Activated CD8-positive, alpha-beta memory T cell treated with anti-CD3 and anti-CD28 coated beads for 24 hours (primary cell): ENCODE measurements at regions not wholly inside any gene's neighbourhood (a gene's known extent, or its start where the extent isn't known, plus 50 kb on each side); places are given as distances from the start of the nearest gene placed in this dataset.

Source experiments
- DNase-seq: peaks from one replicate; pipeline ENCODE4 v3.0.0-alpha.2; 2020

GRCh38 chr4:28354880-28355656 is 1494.4 kb downstream of the STIM2 start:
- no peak for DNase-seq

GRCh38 chr4:28357990-28358389 is 1497.3 kb downstream of the STIM2 start:
- no peak for DNase-seq

GRCh38 chr4:28358606-28359005 is 1498.0 kb downstream of the STIM2 start:
- DNase-seq: no peak

DNA sequence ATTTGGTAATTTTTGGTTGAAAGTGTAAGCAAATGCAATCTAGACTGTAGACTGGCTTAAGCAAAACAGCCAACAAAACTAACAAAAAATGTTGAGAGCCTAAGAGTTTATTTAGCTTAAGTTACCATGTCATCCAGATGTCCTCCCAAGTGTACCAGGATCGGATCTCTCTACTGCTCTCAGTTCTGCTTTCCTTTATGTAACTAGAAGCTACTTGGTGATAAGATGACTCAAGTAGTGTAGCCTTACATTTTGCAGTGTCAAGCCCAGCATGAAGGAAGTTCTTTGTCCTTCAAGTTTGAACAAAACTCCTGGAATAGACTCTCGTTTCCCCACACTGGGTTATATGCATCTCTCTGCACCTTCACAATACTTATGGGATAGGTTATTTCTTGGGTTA is 1500.0 kb downstream of the STIM2 start:
- DNase-seq: no peak

GRCh38 chr4:28362169-28362568 is 1501.5 kb downstream of the STIM2 start:
- DNase-seq: no peak

DNA sequence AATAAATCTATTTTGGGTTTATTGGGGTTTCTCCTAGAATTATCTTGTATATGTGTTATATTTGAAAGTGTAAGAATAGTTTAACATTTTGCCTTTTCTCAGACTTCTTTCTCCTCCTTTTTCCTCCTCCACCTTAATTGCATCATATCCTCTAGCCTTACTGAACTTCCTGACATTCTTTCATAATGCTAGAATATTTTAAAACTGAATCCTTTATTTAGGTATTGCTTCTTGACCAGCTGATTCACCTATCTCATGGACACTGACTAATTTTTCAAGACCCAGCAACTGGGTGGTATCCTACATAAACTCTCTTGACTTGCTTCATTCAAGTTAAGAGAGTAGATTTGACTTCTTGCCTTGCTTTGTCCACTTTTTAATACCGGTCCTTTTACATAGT is 1508.9 kb downstream of the STIM2 start:
- DNase-seq: no peak

GRCh38 chr4:28373191-28373590 is 1512.5 kb downstream of the STIM2 start:
- no peak for DNase-seq

GRCh38 chr4:28373601-28374000 is 1513.0 kb downstream of the STIM2 start:
- DNase-seq: no peak

DNA sequence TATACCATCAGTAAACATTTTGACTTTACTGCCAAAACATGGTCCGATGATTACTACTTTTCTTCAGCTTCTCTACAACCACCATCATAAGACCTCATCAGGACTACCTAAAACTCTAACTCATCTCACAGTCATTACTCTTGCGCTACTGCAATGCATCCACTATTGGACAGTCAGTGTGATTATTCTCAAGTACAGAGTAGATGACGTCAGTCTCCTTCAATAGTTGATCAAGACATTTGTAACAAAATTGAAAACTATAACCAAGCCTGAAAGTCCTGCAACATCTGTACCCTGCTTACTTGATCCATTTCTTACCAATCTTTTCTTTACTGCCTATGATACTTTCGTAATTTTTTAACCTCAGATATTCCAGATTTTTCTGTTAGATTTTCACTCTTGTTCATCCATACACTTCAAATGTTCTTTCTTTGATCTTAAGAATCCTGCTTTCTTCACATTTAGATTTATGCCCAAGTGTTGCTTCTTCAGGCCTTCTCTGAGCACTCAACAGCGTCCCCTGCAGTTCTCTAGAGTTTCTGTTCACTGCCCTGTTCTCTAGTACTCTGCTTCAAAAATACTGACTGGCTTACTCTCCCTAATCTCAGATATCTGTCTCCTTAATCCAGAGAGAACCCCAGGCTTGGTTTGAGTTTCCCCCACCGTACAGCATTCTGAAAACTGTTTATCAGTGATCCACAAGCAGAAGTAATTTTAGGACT is 1517.6 kb downstream of the STIM2 start:
- DNase-seq: no peak

DNA sequence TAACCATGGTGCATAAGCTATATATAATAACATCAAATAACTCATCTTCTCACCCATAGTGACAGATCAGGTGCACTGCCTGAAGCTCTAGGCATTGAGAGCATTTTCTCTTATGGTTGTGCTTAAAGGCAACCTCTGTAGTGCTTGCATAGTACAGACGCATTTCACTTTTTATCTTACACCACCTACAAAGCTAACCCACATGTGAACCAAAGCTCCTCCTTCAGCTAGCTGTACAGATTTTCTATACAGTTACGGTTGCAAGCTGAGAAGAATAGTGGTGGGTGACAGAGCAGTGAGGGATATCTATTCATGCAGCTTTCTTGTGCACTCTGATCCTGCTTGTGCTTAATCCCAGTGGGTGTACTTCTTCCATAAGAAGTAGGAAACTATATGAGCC is 1525.2 kb downstream of the STIM2 start:
- DNase-seq: no peak

DNA sequence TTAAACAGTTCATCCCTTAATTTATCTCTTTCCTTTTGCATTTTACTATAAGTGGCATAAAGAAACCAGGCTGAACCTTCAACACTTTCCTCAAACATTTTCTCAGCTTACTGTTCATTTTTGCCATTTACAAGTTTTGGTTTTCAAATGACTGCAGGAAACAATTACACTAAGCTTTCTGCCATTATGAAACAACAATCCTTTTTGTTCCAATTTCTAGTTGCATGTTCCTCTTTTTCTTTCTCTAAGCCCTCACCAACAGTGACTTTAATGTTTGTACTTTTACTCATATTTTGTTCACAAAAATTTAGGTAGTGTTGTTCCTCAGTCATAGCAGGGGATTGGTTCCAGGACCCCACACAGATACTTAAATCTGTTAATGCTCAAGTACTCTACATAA is 1526.1 kb downstream of the STIM2 start:
- no peak for DNase-seq

DNA sequence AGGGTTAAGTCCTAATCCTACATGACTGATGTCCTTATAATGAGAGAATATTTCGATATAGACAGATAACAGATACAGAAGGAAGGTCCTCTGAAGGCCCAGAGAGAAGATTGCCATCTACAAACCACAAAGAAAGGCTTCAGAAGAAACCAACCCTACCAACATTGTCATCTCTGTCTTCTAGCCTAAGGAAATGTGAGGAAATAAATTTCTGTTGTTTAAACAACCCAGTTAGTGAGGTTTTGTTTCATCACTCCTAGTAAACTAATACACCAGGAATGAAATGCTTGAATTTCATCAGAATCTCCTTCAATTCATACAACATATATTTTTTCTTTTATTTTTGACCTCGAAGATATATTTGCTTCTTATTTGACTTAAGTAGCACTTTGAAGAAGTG is 1527.8 kb downstream of the STIM2 start:
- no peak for DNase-seq

DNA sequence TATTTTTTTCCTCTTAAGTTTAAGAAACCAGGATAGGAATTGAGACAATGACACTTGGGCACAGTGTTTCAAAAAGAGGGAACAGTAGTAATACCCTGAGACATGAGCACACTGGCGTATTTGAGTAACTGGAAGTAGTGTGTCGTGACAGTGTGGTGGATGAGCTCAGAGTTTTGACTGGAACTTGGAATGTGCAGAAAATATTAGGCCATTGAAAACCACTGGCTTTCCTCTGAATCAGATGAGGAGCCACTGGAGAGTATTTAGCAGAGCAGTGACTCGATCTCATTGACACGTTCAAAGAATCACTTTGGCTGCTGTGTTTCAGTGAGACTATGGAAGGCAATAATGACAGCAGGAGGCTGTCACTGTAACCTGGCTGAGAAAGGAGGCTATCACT is 1531.2 kb downstream of the STIM2 start:
- DNase-seq: no peak

GRCh38 chr4:28402751-28403150 is 1542.1 kb downstream of the STIM2 start:
- DNase-seq: no peak

- DNase-seq: no peak
Measured at GRCh38 chr4:28421221-28421620, 1560.6 kb downstream of the STIM2 start.

DNA sequence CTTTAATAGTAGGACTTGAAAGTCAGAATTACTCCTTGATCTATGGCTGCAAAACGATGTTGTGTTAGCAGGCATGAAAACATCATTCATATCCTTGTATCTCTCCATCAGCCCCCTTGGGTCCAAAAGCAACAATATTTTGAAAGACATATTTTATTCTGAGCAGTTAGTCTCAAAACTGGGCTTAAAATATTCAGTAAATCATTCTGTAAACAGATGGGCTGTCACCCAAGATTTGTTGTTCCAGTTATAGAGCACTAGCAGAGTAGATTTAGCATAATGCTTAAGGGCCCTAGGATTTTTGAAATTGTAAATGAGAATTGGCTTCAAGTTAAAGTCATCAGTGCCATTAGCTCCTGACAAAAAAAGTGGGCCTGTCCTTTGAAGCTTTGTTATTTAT is 1565.6 kb downstream of the STIM2 start:
- DNase-seq: no peak

DNA sequence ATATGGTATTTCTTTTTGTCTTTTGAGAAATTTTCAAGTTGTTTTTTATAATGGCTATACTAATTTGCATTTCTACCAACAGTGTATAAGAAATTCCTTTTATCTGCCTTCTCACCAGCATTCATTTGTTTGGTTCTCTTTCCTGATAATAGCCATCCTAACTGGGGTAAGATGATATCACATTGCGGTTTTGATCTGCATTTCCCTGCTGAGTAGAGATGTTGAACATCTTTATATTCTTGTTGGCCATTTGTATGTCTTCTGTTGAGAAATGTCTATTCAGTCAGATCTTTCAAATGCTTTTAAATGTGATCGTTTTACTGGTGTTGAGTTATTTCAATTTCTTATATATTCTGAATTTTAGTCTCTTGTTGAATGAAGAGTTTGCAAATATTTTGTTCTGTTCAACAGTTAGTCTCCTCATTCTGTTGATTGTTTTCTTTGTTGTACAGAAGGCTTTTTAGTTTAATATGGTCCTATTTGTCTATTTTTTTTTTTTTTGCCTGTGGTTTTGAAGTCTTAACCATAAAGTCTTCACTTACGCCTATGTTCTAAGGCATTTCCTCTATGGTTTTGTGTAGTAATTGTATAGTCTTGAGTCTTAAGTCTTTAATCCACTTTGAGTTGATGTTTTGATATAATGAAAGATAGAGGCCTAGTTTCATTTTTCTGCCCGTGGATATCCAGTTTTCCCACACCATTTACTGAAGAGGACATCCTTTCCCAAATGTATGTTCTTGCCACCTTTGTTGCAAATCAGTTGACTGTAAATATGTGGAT is 1566.9 kb downstream of the STIM2 start:
- DNase-seq: no peak

DNA sequence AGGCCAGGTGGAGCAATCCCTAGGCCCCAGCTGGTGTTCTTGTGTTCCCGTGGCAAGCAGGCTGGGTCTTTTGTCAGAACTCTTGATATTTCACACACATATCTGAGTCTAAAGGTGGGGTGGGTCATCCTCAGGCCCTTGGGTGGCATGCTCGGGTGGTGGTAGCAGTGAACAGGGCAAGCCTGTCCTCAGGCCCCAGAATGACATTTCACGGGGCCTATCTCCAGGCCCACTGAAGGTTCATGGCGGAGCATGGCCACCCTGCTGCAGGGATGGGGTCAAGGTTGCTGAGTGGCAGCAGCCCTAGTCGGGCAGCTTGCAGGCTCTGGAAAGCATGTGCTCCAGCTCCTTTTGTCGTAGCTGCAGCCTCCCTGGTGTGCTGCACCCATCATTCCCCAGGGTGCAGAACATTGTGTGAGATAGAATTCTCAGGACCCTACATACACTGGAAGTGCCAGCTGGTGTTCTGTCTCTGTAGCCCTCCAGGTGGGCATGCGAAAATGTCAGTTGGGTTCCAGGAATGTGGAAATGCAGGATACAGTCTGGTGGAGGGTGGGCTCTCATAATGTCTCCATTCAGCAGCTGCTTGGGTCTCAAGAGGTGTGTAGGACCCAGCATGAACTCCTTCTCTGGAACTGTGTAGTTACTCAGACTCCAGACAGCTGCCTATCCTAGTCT is 1571.8 kb downstream of the STIM2 start:
- DNase-seq: no peak

GRCh38 chr4:28435314-28435713 is 1574.7 kb downstream of the STIM2 start:
- no peak for DNase-seq

DNA sequence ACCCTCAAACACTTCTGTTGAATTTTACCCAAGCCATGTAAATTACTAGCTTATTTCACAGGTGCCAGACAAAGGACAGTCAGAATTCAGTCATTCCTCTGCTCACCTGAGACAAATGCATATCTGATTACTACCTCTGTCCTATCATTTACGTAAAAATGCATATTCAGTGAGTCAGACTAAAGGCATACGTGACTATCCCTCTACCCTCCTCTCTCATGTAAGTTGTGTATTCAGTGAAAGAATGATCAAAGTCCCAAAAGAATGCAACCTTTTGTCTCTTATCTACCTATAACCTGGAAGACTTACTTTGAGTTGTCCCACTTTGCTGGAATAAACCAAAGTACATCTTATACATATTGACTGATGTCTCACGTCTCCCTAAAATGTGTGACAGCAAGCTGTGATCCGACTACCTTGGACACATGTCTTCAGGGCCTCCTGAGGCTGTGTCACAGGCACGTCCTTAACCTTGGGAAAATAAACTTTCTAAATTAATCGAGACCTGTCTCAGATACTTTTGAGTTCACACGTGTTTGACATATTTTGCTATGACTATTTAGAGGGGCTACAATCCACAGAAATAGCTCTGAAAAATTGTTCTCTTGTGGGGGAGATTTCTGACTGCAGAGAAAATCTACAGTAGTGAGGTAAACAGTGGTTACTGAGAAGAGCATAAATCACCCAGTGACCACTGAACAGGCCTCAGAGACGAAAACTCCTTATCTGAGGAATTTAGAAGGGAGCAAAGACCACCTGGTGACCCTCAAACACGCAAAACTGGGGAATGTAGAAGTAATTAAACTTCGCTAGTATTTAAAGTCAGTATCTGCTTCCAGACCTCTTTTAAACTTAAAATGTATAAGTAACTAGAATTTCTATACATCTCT is 1575.8 kb downstream of the STIM2 start:
- DNase-seq: no peak

GRCh38 chr4:28443371-28443770 is 1582.7 kb downstream of the STIM2 start:
- no peak for DNase-seq

- no peak for DNase-seq
Measured at GRCh38 chr4:28443801-28444412, 1583.3 kb downstream of the STIM2 start.
